ENCODE measurements at regions not wholly inside any gene's neighbourhood (a gene's known extent, or its start where the extent isn't known, plus 50 kb on each side); places are given as distances from the start of the nearest gene placed in this dataset.

- H3K4me1 Mint-ChIP-seq: peaks cover 2% of the 10 kb centered on the region
- POLR2A ChIA-PET: no interaction called here
Measured at GRCh38 chr1:228860911-228861831, 125.9 kb downstream of the RHOU start.

GRCh38 chr1:228861832-228862180 lies 126.5 kb downstream of the RHOU start:
- DNase-seq (no peak), ATAC-seq (ENCODE audit: low read depth) (no peak)
- peaks cover 21% of the 10 kb centered on the region for H3K27me3 Mint-ChIP-seq
- H3K4me1 Mint-ChIP-seq: peaks cover 2% of the 10 kb centered on the region
- no peak for TF ChIP-seq CTCF (IDR thresholded peaks at IDR 0.05)
- POLR2A ChIA-PET: no interaction called here
- no peaks in the 10 kb centered on the region for H3K9me3 Mint-ChIP-seq
- H3K36me3 Mint-ChIP-seq (ENCODE audit: low read depth): no peaks in the 10 kb centered on the region
- no peak overlapping the region for H3K27ac Mint-ChIP-seq
- intact Hi-C loops (cut with micrococcal nuclease): no loop called here
- H3K4me3 Mint-ChIP-seq: no peak overlapping the region
- CTCF ChIA-PET: no interaction called here

More at GRCh38 chr1:228860911-228861831, 125.9 kb downstream of the RHOU start:
- DNase-seq (no peak), ATAC-seq (ENCODE audit: low read depth) (no peak)
- no peak for TF ChIP-seq CTCF (IDR thresholded peaks at IDR 0.05)
- H3K36me3 Mint-ChIP-seq (ENCODE audit: low read depth): no peaks in the 10 kb centered on the region
- peaks cover 1% of the 10 kb centered on the region for H3K9me3 Mint-ChIP-seq
- peaks cover 21% of the 10 kb centered on the region for H3K27me3 Mint-ChIP-seq
- CTCF ChIA-PET: no interaction called here
- no peak overlapping the region for H3K4me3 Mint-ChIP-seq
- intact Hi-C loops (cut with micrococcal nuclease): no loop called here
- no peak overlapping the region for H3K27ac Mint-ChIP-seq

- H3K4me3 Mint-ChIP-seq: no peak overlapping the region
- no peaks in the 10 kb centered on the region for H3K36me3 Mint-ChIP-seq (ENCODE audit: low read depth)
- ChIA-PET CTCF (no interaction called here), POLR2A (no interaction called here)
- H3K4me1 Mint-ChIP-seq: peaks cover 2% of the 10 kb centered on the region
- intact Hi-C loops (cut with micrococcal nuclease): no loop called here
- H3K27me3 Mint-ChIP-seq: peaks cover 21% of the 10 kb centered on the region
- no peak for TF ChIP-seq CTCF (IDR thresholded peaks at IDR 0.05)
- ATAC-seq (ENCODE audit: low read depth) (no peak), DNase-seq (no peak)
- no peaks in the 10 kb centered on the region for H3K9me3 Mint-ChIP-seq
- H3K27ac Mint-ChIP-seq: no peak overlapping the region
Measured at GRCh38 chr1:228862542-228863505, 127.5 kb downstream of the RHOU start.

GRCh38 chr1:228863776-228864175 lies 128.5 kb downstream of the RHOU start:
- DNase-seq (no peak), ATAC-seq (ENCODE audit: low read depth) (no peak)
- POLR2A ChIA-PET: no interaction called here
- Mint-ChIP-seq H3K27me3 (peaks cover 19% of the 10 kb centered on the region), H3K4me1 (peaks cover 2% of the 10 kb centered on the region), H3K27ac (no peak overlapping the region), H3K9me3 (no peaks in the 10 kb centered on the region), H3K36me3 (ENCODE audit: low read depth) (no peaks in the 10 kb centered on the region), H3K4me3 (no peak overlapping the region)
- CTCF ChIA-PET: interaction anchor here (1.1 kb wide), 1 partner anchor 9 kb away, joined by 3 read pairs; no protein-coding TSS in a partner anchor
- intact Hi-C loops (cut with micrococcal nuclease): no loop called here
- no peak for TF ChIP-seq CTCF (IDR thresholded peaks at IDR 0.05)

Data from activated B cell treated with CpG ODN at 0.5 μM for 24 hours (primary cell).